Activated CD8-positive, alpha-beta memory T cell treated with anti-CD3 and anti-CD28 coated beads, Interleukin-2, amount 50 U/mL, for 4 hours (primary cell): ENCODE measurements at regions not wholly inside any gene's neighbourhood (a gene's known extent, or its start where the extent isn't known, plus 50 kb on each side); places are given as distances from the start of the nearest gene placed in this dataset.

Experiments used
- DNase-seq: peaks from one replicate; pipeline ENCODE4 v3.0.0-alpha.2; 2020

DNA sequence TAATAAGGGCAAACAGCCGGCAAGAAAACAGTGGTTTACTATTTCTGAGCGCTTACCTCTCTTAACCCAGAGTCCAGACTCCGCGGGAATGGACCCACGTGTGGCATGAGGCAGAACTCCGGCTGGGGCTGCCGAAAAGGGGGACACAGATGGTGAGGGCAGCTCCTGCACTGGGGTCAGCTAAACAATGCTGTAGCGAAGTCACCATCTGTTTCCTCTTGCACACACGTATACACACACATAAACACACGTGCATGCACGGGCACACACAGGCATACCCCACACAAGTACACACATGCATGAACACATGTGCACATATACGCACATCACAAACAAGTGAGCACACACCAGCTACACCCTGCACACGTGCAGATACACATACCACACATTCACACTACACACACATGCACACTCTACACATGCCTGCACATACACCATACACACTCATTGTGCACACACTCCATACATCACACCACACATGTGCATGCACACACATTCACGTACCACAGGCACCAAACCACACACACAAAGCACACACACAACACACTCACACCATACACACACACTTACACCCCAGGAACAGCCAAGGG is 105.9 kb upstream of the ID2 start:
- no peak for DNase-seq

DNA sequence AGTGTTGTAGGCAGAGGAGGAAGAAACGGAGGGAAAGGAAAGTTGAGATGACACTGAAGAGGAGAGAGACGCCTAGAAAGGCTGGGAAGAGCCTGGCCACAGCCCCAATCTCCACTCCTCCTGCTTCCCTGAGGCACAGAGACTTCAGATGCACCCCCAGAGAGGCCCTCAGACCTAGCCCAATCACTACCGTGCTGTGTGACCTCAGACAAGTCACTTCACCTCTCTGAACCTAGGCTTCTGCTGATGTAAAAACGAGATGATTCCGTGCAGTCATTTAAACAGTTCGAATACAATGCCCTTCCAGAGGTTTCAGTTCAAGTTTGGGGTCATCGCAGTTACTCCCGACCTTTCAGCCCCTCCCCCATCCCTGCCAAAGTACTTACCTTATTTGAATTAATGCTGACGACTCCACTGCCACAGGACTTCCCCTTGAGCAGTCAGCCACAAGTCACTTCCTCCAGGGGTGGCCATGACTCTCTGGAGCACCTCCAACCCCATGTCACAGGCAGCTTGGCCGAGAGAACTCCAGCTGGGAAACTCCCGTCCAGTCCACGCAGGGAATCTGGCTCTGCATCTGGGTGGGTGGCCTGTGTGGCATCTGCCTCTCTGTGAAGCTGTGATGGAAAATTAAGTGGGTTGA is 105.2 kb upstream of the ID2 start:
- DNase-seq, result no peak

DNA sequence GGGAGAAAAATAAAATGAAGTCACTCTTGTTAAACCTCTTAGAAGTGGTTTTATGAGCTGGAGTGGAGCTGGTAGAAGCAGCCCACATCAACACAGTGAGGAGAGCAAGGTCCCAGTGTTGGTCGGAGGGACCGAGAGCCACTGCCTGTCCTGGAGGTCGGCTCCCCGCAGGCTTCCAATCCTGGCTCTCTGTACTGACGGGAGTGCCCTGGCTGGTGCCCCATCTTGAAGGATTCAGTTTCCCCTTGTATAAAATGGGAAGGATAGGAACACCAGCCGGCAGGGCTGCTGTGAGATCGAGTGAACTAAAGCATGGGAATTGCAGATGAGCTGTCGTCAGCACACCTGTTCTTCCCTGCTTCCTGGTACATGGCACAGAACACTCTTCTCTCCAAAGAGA is 104.3 kb upstream of the ID2 start:
- DNase-seq, result no peak

DNA sequence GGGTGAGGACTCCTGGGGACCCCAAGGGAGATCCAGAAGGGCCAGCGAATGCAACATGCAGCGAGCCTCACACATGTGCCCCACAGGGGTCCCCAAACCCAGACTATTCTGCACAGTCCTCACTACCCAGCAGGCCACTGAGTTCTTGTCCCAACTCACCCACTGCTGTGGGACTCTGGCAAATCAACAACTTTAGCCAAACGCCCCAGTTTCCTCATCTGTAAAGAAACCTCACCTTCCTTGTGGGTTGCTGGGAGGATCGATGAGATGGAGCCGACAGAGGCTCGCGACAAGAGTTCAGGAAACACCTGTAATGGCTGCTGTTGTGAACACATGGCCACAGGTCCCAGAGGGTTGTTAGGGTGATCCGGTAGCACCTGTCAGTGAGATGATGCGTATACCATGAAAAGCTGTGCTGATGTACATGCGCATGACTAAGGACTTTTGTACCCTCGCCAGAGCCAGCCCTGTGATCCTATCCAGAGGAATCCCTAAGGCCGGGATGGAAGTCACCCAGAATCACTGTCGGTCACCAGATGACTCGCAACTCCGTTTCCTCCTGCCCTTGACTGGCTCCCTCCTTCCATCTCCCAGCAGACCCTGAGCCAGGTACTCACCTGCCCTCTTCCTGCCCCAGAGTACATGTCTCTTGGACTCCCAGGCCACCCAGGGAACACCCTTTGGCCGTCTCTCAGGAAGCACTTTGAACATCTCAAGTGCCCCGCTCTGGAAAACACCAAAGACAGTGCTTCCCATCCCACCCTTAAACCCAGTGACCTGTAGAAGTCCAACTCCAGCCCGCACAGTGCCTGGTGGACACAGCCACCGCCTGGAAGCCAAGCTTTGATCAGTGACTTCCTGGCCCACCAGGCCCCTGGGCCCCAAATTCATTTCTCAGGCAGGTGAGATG is 103.3 kb upstream of the ID2 start:
- no peak for DNase-seq

DNA sequence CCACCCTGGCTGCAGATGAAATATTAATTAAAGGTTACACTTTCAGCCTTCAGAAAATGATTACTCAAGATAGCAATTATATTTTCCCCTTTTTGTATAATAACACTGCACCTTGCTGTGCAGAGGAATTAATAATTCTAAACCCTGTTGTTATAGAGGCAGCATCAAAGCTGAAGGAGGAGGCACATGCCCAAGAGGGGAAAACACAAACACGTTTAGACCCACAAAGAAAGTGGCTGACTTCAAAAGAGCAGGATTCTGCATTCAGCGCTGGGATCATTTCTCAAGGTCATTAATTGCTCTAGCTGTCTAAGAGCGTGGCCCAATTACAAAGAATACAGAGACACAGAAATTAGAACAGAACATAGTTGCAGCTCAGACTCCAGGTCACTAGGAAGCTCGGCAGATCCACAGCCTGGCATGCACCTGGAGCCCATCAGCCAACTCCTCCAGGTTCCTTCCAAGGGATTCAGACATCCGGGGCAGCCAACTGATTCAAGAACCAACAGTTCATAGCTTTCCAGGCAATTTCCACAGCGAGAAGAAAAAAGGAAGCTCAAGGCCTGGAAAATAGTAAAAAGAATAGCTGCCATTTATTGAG is 102.3 kb upstream of the ID2 start:
- no peak for DNase-seq

DNA sequence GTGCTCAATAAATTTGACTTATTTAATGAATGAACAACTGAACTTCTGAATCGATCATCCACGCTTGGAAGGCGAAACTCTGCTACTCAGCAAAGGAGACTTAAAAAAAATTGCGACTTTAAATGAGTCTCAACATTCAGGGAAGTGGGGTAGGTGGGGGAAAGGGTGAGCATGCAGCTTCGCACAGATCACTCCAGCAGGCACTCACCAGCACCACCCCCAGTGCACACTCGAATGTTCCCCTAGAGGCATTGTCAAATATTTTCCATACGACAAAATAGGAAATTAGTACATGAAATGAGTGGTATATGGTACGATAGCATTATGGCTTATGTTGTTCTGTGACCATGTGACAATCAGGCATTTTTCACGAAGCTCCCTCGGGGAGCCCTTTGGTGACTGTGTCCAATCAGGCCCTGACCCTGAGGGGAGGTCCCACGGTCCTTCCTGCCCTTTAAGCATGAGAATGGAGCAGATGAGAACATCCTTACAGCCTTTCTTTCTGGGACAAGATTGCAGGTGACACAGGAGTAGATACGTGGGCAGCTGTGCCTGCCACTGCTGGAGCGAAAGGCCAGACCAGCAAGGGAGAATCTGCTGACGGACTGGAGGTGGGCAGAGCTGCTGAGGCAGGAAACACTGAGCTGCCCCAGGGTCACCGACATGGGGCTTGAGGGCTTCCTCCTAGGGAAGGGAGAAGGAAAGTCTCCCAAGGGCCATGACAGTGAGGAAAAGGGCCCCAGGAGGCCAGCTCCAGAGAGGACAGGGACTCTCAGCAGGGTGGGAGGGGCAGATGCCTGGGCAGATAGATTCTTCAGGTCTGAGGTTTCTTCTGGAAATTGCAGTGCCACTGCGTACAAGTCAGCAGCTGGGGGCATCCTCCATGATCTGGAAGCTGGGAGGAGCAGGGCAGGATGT is 101.3 kb upstream of the ID2 start:
- DNase-seq, result no peak

DNA sequence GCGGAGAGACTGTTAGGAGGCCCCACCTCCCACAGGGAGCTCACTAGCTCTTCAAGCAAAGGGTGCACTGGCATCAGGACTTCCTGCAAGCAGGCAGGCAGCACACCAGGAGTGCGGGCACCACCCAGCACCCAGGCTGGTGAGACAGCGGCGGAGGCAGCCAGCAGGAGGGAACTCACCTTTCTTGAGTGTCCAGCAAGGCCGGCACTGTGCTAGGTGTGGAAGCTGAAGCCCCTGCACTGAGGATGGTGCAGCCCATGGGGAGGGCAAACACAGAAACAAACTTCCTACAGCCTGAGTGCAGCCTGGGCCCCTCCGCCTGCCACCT is 100.7 kb upstream of the ID2 start:
- DNase-seq, result no peak

DNA sequence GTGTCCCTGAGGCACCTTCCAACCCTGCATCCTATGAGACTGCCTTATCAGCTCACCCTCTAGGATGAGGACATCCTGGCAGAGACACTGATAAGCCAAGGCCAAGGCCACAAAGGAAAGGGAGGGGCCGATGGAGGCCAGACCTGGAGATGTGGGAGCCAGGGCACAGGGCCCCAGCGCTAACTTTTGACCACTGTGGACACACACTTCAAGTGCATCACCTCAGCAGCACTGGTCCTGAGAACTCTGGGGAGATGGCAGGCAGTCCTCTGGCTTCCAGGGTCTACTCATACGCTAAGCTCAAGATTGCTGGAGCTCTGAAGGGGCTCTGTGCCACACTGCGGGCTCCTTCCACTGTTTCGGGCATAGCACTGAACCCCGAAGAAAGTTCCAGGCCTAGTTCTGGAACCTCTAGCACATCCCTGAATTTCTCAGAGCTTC is 100.2 kb upstream of the ID2 start:
- no peak for DNase-seq

DNA sequence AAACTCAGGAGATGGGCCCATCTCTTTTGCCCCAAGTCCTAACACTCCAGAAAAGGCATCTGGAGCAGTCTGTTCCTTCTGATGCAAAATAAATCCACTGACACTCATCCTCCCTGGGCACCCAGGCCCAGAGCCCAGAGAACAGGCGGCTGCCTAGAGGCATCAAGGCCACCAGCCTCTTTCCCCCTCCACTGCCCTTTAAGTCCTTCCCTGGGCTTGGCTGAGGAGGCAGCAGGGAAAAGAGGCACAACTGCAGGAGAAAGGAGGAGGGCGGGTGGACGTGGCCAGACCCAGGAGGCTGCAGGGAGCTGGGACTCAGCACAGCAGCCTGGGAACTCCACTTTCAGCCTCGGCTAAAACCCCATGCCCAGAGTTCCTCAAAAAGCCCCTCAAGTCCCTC is 99.7 kb upstream of the ID2 start:
- no peak for DNase-seq

DNA sequence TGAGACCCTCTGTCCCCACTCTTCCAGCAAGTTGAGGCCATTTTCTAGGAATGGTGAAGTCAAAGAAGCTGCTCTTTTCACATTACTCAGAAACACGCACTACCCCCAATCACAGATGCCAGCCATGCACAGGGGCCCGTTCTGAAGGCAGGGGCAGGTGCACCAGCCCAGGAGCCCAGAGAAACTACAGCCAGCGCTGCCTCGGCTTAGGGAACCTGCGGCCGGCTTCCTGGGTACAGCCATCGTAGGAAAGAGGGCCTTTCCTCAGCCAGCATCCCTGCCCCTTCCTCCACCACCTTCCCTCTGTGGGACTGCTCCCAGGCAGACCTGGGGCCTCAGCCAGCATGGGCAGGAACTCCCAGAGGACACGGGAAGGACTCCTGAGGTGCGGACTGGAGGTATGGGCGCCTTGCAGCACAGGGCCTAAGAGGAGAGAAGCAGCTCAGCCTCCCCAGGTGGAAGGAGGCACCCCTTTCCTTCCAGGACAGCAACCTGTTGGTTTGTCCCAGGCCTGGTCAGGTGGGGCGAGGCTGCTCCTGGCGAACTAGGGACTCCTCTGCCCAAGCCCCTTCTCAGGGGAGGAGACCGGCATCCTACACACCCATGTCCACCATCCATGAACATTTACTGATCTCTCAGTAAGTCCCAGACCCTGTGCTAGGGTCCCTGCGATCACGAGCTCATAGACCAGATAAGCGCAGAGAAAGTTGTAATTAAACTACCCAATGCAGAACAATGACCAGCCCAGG is 99.0 kb upstream of the ID2 start:
- DNase-seq, result no peak

DNA sequence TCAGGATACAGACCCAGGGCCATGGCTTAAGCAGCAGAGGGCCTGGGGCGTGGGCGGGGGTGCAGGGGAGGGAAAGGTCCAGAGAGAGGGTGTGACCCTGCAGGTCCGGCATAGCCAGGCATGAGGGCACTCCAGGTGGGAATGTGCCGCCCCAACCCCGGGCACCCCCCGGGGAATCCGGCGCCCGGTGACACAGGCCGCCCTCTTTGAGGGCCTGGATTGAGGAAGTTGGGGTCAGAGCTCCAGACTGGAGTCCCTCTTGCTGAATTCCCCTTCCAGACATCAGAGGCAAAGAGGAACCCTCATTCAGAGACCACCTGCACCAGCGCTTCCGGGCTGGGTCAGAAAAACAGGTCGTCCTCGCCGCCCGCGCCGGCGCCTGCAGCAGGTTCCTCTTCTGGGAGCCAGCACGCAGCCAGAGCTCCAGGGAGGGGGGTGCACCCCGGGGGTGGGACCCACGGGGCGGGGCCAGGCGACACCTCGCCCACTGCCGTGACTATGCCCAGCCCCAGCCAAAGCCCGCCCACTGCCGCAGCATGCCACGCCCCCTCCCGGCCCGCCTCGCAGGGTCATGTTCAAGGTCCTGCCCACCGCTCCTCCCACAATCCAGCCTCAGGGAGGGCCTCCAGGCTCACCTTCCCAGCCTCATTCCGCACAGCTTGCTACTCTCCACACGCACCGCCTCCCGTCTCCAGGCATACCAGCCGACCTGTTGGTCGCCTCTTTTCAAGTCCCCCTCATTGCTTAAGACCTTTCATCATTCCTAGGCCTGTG is 98.3 kb upstream of the ID2 start:
- DNase-seq, result peak; percentile 85

DNA sequence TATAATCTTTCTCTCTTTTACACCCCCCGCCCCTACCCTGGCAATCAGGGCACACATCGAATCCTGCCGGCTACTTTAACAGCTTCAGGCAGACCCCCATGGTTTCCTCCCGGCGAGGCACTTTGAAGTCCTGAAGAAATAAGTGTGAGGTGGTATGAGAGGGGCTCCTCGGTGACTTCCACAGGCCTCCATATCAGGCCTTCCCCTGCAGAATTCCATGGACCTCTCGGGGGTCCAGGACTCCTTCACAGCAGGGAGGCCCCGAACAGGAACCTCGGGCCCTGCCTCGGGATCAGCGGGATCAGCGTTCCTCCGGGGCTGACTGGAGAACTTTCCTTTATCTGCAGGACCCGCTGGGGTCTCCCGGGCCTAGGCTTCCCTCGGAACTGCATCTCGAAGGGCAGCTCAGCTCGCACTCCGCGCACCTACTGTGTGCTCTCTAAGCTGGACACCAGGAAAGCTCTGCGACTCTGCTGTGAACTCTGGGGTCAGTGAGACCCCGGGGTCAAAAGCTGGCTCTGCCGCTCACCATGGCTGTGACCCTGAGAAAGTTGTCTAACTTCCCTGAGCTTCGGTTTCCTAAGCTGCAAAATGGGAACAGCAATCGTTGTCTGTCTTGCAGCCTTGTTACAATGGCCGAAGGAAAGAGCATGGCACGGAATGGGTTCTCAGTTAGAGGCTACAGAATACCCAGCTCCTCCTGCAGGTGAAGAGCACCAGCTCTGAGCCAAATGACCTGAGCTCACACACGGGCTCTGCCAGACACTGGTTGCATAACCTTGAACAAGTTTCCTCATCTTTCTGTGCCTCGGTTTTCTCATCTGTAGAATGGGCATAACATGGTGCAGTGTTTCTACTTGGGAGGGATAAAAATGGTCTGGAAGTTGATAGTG is 97.4 kb upstream of the ID2 start:
- DNase-seq, result no peak

DNA sequence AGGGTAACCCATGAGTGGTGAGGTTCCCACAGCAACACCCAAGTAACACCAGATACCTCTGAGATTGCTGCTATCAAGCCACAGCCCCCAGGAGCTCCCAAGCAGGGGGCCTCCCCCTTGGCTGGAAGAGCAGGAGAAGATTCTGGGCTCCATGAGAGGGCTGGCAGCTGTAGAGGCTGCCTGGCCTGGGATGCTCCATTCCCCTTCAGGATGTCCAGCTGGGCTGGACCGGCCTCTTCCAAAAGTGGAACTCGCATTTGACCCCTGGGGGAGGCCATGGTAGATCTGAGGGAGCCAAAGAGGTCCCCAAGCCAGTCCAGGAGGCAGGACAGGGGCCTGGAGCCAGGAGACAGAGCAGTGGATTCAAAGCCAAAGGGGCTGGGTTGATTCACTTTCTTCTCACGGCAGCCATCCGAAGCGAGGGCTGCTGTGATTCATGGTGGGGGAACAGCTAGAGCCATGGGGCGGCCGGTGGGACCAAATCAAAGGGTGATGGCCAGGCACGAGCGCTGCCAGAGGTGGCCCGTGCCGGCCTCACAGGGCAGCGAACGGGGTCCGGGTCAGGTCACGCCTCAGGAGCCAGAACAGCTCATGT is 95.3 kb upstream of the ID2 start:
- DNase-seq, result no peak

DNA sequence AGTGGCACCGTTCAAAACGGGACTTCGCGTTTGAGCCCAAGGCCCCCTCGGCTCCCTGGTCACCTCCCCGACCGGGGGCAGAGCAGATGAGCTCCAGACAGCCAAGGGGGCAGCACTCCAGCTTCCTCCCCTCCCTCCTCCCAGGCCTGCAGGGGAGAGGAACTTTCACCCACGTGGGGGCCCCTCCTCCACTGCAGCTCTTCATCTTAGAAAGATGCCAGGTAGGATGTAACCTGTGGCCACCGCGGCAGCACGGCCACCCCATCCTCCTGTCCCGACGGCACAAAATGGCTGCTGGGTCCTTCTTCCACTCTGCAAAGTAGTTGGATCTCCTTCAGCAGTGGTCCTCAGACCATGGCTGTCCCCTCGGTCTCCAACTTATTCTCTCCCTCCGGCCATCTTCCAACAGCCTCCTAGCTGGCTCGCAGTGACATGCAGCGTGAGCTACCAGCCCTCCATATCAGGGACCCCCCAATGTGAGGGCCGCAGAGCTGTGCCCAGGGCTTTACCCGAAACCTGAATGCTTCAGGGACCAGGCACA is 94.5 kb upstream of the ID2 start:
- DNase-seq, result no peak

DNA sequence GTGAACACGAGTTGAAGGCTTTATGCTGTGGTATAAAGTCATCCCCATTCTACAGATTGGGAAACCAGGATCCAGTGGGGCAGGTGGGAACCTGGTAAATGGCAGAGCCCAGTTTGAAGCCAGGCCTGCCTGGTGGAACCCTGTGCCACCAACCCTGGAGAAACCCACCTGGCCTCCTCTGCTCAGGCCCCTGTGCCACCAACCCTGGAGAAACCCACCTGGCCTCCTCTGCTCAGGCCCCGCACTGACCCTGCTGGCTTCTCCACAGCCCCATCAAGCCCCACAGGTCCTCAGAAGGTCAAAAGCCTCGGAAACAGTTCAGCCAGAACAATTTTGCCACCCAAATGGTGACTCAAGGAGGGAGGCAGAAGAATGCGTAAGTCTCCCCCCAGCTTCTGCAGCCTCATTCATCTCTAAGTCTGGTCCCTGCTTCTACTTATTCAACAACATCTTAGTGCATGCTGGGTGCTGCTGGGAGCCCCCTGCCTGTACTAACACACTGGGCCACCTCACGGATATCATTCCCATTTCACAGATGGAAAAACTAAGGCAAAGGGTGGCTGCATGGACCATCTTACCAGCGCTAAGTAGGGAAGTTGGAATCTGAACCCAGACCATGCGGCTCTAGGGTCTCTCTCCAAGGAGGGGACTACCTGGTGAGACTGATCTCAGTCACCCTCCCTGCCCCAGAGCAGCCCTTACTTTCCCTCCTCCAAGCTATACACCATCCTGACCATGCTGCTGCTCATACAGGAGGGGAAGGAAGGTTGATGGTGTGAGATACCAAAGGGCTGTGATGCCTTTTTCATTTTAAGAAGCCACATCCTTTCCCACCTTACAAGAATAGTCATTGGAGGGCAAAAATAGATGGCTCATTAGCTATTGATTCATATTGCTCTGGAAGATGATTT is 93.7 kb upstream of the ID2 start:
- DNase-seq, result no peak

DNA sequence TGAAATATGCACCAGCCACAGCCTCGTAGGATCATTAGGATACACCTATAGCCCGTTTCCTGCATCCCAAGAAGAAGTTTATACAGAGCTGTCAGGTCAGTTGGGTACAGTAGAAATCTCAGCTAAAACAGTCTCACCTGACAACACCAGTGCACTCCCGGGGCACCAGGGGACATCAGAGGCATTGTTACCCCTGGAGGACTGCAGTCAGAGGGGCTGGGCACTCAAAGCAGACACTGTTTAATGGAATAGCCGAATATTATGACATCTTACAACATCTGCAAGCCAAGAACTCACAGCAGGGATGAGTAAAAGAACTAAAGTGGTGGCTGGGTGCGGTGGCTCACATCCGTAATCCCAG is 93.0 kb upstream of the ID2 start:
- DNase-seq, result no peak

DNA sequence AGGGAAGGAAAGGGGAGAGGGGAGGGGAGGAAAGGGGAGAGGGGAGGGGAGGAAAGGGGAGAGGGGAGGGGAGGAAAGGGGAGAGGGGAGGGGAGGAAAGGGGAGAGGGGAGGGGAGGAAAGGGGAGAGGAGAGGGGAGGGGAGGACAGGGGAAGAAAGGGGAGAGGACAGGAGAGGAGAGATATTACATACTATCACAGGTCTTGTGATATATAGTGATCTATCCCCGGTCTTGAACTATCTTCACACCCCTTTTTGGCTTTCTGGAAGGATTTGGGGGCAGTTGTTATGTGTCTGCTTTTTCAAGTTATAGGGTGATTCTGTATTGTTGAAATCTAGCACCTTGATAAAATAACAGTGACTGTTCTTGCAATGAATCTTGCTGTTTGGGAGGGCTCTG is 92.1 kb upstream of the ID2 start:
- DNase-seq, result no peak

DNA sequence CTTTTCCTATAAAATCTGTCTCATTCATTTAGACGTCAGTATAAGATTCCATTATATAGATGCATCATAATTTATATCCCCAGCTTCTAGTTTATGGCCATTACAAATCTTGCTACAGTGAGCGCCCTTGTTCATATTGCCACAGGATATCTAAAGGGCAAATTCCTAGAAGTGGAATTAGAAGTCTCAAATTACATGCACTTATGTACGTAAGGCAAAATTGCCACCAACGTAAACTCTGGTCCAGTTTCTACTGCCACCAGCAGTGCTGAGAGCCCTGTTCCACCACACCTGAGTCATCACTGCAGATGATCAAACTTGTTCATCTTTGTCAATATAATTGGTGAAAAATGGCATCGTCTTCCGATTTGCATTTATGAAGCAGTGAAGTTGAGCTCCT is 90.9 kb upstream of the ID2 start:
- no peak for DNase-seq
